Endothelial cell of umbilical vein (primary cell): ENCODE measurements at regions not wholly inside any gene's neighbourhood (a gene's known extent, or its start where the extent isn't known, plus 50 kb on each side); places are given as distances from the start of the nearest gene placed in this dataset.

ENCODE experiments used
- BruUV-seq: library from RNA; stranded (reverse); fragments of 400-500 nt; replicated peaks from 2 replicates; lab custom pipeline; 2021; lab: Mats Ljungman, UMichigan
- CTCF ChIA-PET: fragments of 300-600, 350-600 bp; sonication (Branson Sonifier 250); formaldehyde crosslinking; loops from one replicate; lab custom pipeline; 2021; ENCODE audit warnings: antibody characterized with exemption, inconsistent platforms; lab: Charles Lee
- POLR2A ChIA-PET: fragments of 300-600, 350-600 bp; sonication (Branson Sonifier 250); formaldehyde crosslinking; loops from one replicate; lab custom pipeline; 2021; ENCODE audit warnings: antibody characterized with exemption, inconsistent platforms; lab: Charles Lee
- DNase-seq: peaks from one replicate; pipeline ENCODE4 v3.0.0-alpha.2; 2011; ENCODE audit warnings: low read depth, low spot score
- FAIRE-seq: peaks from 2 replicates; lab custom pipeline; 2011; peaks lifted over from hg19 to GRCh38; lab: Jason Lieb, UNC
- H2AFZ ChIP-seq: 2 replicates; pipeline ENCODE4 v1.6.0; 2012; ENCODE audit warnings: low read depth, low read length, control low read depth, inconsistent platforms
- H3K27ac ChIP-seq: 2 replicates; pipeline ENCODE4 v1.5.1; 2011; ENCODE audit warnings: low read depth, mild to moderate bottlenecking, control low read depth, low read length, moderate library complexity; ENCODE audit not compliant: insufficient read depth
- H3K27me3 ChIP-seq, 2 experiments: 2 replicates each; pipeline versions ENCODE4 v1.6.0 to v1.6.1; 2011; ENCODE audit warnings: low read length in 2 of 2, mixed read lengths in 1 of 2; ENCODE audit not compliant: control insufficient read depth in 2 of 2, insufficient read depth in 2 of 2
- H3K36me3 ChIP-seq, 2 experiments: 2 replicates in 1 of 2; 3 replicates in 1 of 2; pipeline ENCODE4 v1.5.1; 2011; ENCODE audit warnings: low read length in 2 of 2, mild to moderate bottlenecking in 1 of 2, moderate library complexity in 1 of 2; ENCODE audit not compliant: control insufficient read depth in 2 of 2, insufficient read depth in 2 of 2; ENCODE audit errors: extremely low read depth in 1 of 2
- H3K4me1 ChIP-seq: 3 replicates; pipeline ENCODE4 v1.5.1; 2011; ENCODE audit warnings: mild to moderate bottlenecking, low read length; ENCODE audit not compliant: control insufficient read depth, insufficient read depth; ENCODE audit errors: extremely low read depth
- H3K4me2 ChIP-seq: 2 replicates; pipeline ENCODE4 v1.6.1; 2011; ENCODE audit warnings: low read length, control low read depth, mixed read lengths; ENCODE audit not compliant: insufficient read depth
- H3K4me3 ChIP-seq, 3 experiments: fragments of 200-600 bp in 1 of 3; sonication (generic), shearing (Covaris generic) in 1 of 3; replicated peaks in 1 of 3; 2 replicates each; pipeline ENCODE4 v1.5.1; 2011 to 2016; ENCODE audit warnings: control low read depth in 3 of 3, low read length in 3 of 3, mild to moderate bottlenecking in 2 of 3, inconsistent platforms in 1 of 3, low read depth in 1 of 3, moderate library complexity in 1 of 3; ENCODE audit not compliant: insufficient read depth in 1 of 3
- H3K79me2 ChIP-seq: 2 replicates; pipeline ENCODE4 v1.6.0; 2012; ENCODE audit warnings: low read length, inconsistent platforms; ENCODE audit not compliant: control insufficient read depth, insufficient read depth
- H3K9ac ChIP-seq: replicated peaks from 2 replicates; pipeline ENCODE3; 2011; ENCODE audit warnings: low read length, control low read depth; ENCODE audit not compliant: insufficient read depth; ENCODE audit errors: extremely low read depth
- H3K9me1 ChIP-seq: replicated peaks from 3 replicates; pipeline ENCODE4 v1.6.0; 2011; ENCODE audit warnings: mild to moderate bottlenecking, low read length; ENCODE audit not compliant: control insufficient read depth, insufficient read depth; ENCODE audit errors: extremely low read depth
- H3K9me3 ChIP-seq: replicated peaks from 2 replicates; pipeline ENCODE4 v1.5.1; 2012; ENCODE audit warnings: low read length, inconsistent platforms; ENCODE audit not compliant: control insufficient read depth, insufficient read depth
- H4K20me1 ChIP-seq: replicated peaks from 2 replicates; pipeline ENCODE3; 2011; ENCODE audit warnings: mild to moderate bottlenecking, low read length; ENCODE audit not compliant: control insufficient read depth, insufficient read depth; ENCODE audit errors: extremely low read depth
- EZH2 ChIP-seq: IDR thresholded peaks from 2 replicates; pipeline ENCODE4 v1.6.1; 2012; ENCODE audit warnings: borderline replicate concordance, low read depth, mild to moderate bottlenecking, moderate library complexity, low read length, inconsistent platforms; ENCODE audit not compliant: severe bottlenecking
- FOS ChIP-seq: IDR thresholded peaks from 2 replicates; pipeline ENCODE4 v1.6.1; 2011; ENCODE audit warnings: mild to moderate bottlenecking, low read length, moderate library complexity, borderline replicate concordance; ENCODE audit not compliant: insufficient read depth
- GATA2 ChIP-seq: IDR thresholded peaks from 2 replicates; pipeline ENCODE4 v1.7.0; 2011; ENCODE audit warnings: low read depth, mild to moderate bottlenecking, moderate library complexity, mixed read lengths, low read length; ENCODE audit not compliant: insufficient read length, insufficient read depth
- JUN ChIP-seq: IDR thresholded peaks from 2 replicates; pipeline ENCODE4 v1.6.1; 2011; ENCODE audit warnings: borderline replicate concordance, low read depth; ENCODE audit not compliant: insufficient read length, insufficient read depth
- MYC ChIP-seq: IDR thresholded peaks from one replicate; pipeline ENCODE4 v1.6.1; 2011; ENCODE audit warnings: mild to moderate bottlenecking, low read depth, low read length
- POLR2A ChIP-seq: IDR thresholded peaks from 2 replicates; pipeline ENCODE4 v1.6.1; 2012; ENCODE audit warnings: low read depth, mild to moderate bottlenecking, control low read depth, low read length
- POLR2AphosphoS5 ChIP-seq: IDR thresholded peaks from 2 replicates; pipeline ENCODE4 v1.6.1; 2012; ENCODE audit warnings: low read depth, mild to moderate bottlenecking, control low read depth, low read length, moderate library complexity; ENCODE audit not compliant: insufficient read depth
- dilution Hi-C: fragments of 300-500 bp; cut with MboI; formaldehyde crosslinking; loops from one replicate; pipeline ENCODE4 v1.15.0; 2019; ENCODE audit warnings: low sequenced_read_pairs; ENCODE audit not compliant: extremely low pct_ligation_motif_present
- intact Hi-C: fragments of 100-400 bp; cut with micrococcal nuclease; formaldehyde crosslinking; loops from one replicate; pipeline ENCODE4 v1.10.0; 2022
- TF ChIP-seq, protein P1 (sequence below), 2 donors: IDR thresholded peaks; 1 replicate in 1 of 2; 2 replicates in 1 of 2; pipeline ENCODE4 v1.5.1; 2011; ENCODE audit warnings: low read length in 2 of 2, mild to moderate bottlenecking in 2 of 2, moderate library complexity in 2 of 2, control low read depth in 1 of 2, inconsistent platforms in 1 of 2, low read depth in 1 of 2; ENCODE audit not compliant: insufficient read depth in 1 of 2; ENCODE audit errors: extremely low read depth in 1 of 2
- TF ChIP-seq, protein P2 (sequence below): IDR thresholded peaks from 2 replicates; pipeline ENCODE4 v1.6.1; 2011; ENCODE audit not compliant: insufficient read depth, insufficient read length

DNA sequence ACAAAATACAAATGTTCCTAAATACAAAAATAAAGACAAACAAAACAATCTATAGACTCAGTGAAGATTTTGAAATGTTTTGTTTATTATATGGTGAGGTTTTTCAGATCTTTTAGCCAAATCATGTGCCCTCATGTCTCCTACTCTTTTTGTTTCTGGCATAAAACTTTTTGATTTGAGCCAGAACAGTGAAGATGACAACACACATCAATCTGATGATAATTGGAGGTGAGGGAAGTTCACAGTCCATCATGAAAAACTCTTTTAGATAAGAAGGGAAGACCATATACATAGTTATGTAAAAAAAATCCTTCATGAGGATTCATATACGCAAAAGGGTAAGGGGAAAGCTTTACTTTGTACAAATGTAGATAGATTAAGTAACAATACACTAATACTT, 75.1 kb upstream of the OSBPL11 start:
- DNase-seq (no peak), FAIRE-seq (no peak)
- Histone ChIP-seq H3K4me1 (no peaks in the 10 kb centered on the region), H3K27ac (no peak overlapping the region), H4K20me1 (no peaks in the 10 kb centered on the region), H3K36me3 (no peaks in the 10 kb centered on the region), H3K4me3 (no peak overlapping the region), H3K9ac (no peak overlapping the region), H3K27me3 (no peaks in the 10 kb centered on the region), H3K79me2 (no peaks in the 10 kb centered on the region), H2AFZ (no peak overlapping the region), H3K4me2 (no peak overlapping the region), H3K9me3 (no peaks in the 10 kb centered on the region), H3K9me1 (no peaks in the 10 kb centered on the region)
- POLR2A ChIA-PET = no interaction called here
- CTCF ChIA-PET = no interaction called here
- BruUV-seq = no TSS peak
- intact Hi-C loops = no loop called here
- dilution Hi-C loops = no loop called here
- TF ChIP-seq POLR2AphosphoS5 (no peak), FOS (no peak), POLR2A (no peak), JUN (no peak), EZH2 (no peak), MYC (no peak), GATA2 (no peak)
- TF ChIP-seq, protein P1, sequence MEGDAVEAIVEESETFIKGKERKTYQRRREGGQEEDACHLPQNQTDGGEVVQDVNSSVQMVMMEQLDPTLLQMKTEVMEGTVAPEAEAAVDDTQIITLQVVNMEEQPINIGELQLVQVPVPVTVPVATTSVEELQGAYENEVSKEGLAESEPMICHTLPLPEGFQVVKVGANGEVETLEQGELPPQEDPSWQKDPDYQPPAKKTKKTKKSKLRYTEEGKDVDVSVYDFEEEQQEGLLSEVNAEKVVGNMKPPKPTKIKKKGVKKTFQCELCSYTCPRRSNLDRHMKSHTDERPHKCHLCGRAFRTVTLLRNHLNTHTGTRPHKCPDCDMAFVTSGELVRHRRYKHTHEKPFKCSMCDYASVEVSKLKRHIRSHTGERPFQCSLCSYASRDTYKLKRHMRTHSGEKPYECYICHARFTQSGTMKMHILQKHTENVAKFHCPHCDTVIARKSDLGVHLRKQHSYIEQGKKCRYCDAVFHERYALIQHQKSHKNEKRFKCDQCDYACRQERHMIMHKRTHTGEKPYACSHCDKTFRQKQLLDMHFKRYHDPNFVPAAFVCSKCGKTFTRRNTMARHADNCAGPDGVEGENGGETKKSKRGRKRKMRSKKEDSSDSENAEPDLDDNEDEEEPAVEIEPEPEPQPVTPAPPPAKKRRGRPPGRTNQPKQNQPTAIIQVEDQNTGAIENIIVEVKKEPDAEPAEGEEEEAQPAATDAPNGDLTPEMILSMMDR (IDR thresholded peaks at IDR 0.05; ENCODE audit: extremely low read depth in 1 of 2, insufficient read depth in 1 of 2, low read depth in 1 of 2, low read length in 2 of 2) = no peak
- TF ChIP-seq, protein P2, sequence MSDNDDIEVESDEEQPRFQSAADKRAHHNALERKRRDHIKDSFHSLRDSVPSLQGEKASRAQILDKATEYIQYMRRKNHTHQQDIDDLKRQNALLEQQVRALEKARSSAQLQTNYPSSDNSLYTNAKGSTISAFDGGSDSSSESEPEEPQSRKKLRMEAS = no peak
